B cell (primary cell): ENCODE measurements at regions not wholly inside any gene's neighbourhood (a gene's known extent, or its start where the extent isn't known, plus 50 kb on each side); places are given as distances from the start of the nearest gene placed in this dataset.
"Not testable (repeated sequence)": the region's sequence is repeated elsewhere in the genome, so short reads cannot be mapped to it uniquely, and the experiment has no call there.

ENCODE experiments used
- ATAC-seq: fragments of 200-7000 bp; cut with Tn5 transposase; one replicate; pipeline ENCODE4 v1.10.0; 2021; ENCODE audit warnings: low read depth, mild to moderate bottlenecking, moderate number of reproducible peaks, moderate library complexity
- CTCF ChIA-PET: fragments of 350-600 bp; sonication (Branson Sonifier 250); formaldehyde crosslinking; loops from one replicate; lab custom pipeline; 2021; ENCODE audit warnings: antibody characterized with exemption, inconsistent platforms; lab: Charles Lee
- POLR2A ChIA-PET: fragments of 350-600 bp; sonication (Branson Sonifier 250); formaldehyde crosslinking; loops from one replicate; lab custom pipeline; 2021; ENCODE audit warnings: antibody characterized with exemption; lab: Charles Lee
- DNase-seq: peaks from one replicate; pipeline ENCODE4 v3.0.0; 2013
- H2AFZ ChIP-seq: 2 replicates; pipeline ENCODE4 v1.6.1; 2012; ENCODE audit warnings: mild to moderate bottlenecking, low read depth, low read length; ENCODE audit not compliant: insufficient read depth, poor library complexity, severe bottlenecking
- H3K27ac ChIP-seq, 2 donors: 1 replicate in 1 of 2; 2 replicates in 1 of 2; pipeline ENCODE4 v1.5.1; 2012 to 2013; ENCODE audit warnings: low read length in 2 of 2, mild to moderate bottlenecking in 2 of 2, moderate library complexity in 1 of 2
- H3K27me3 ChIP-seq, 4 experiments: fragments of 200-600 bp in 1 of 4; sonication (generic) in 1 of 4; replicated peaks in 1 of 4; 1 replicate in 2 of 4; 2 replicates in 2 of 4; pipeline versions ENCODE4 v1.6.1 to v1.7.0; 2013 to 2016; ENCODE audit warnings: low read length in 3 of 4, mild to moderate bottlenecking in 2 of 4, mixed read lengths in 1 of 4, moderate library complexity in 1 of 4; ENCODE audit not compliant: insufficient read depth in 4 of 4, control insufficient read depth in 3 of 4; ENCODE audit errors: control extremely low read depth in 1 of 4
- H3K36me3 ChIP-seq, 2 experiments: replicated peaks in 1 of 2; 1 replicate in 1 of 2; 2 replicates in 1 of 2; pipeline versions ENCODE4 v1.6.1 to v1.7.1; 2013; ENCODE audit warnings: low read length in 1 of 2; ENCODE audit not compliant: insufficient read depth in 2 of 2, control insufficient read depth in 1 of 2; ENCODE audit errors: control extremely low read depth in 1 of 2, extremely low read depth in 1 of 2
- H3K4me1 ChIP-seq, 2 donors: fragments of 200-600 bp in 1 of 2; sonication (generic) in 1 of 2; 1 replicate in 1 of 2; 2 replicates in 1 of 2; pipeline versions ENCODE4 v1.5.1 to v1.6.1; 2013 to 2017; ENCODE audit warnings: low read length in 2 of 2; ENCODE audit not compliant: control insufficient read depth in 2 of 2, insufficient read depth in 2 of 2
- H3K4me2 ChIP-seq: replicated peaks from 2 replicates; pipeline ENCODE3; 2012; ENCODE audit warnings: mild to moderate bottlenecking, low read depth, low read length; ENCODE audit not compliant: poor library complexity, severe bottlenecking
- H3K4me3 ChIP-seq, 5 experiments: fragments of 200-600 bp in 1 of 5; sonication (generic) in 1 of 5; 1 replicate in 3 of 5; 2 replicates in 2 of 5; pipeline versions ENCODE4 v1.5.1 to v1.7.0; 2011 to 2016; ENCODE audit warnings: low read length in 4 of 5, mild to moderate bottlenecking in 4 of 5, low read depth in 2 of 5, control low read depth in 1 of 5, moderate library complexity in 1 of 5; ENCODE audit not compliant: insufficient read depth in 1 of 5; ENCODE audit errors: control extremely low read depth in 1 of 5, extremely low read depth in 1 of 5
- H3K79me2 ChIP-seq: fragments of 200-600 bp; sonication (generic); one replicate; pipeline ENCODE4 v1.6.0; 2016; ENCODE audit warnings: low read length; ENCODE audit not compliant: control insufficient read depth, insufficient read depth
- H3K9ac ChIP-seq: fragments of 200-600 bp; sonication (generic); 2 replicates; pipeline ENCODE4 v1.6.1; 2017; ENCODE audit warnings: mild to moderate bottlenecking, low read length, moderate library complexity
- H3K9me3 ChIP-seq, 3 donors: one replicate each; pipeline versions ENCODE4 v1.6.1 to v1.7.1; 2013; ENCODE audit warnings: low read length in 2 of 3; ENCODE audit not compliant: control insufficient read depth in 2 of 3, insufficient read depth in 1 of 3; ENCODE audit errors: control extremely low read depth in 1 of 3
- H4K20me1 ChIP-seq: 2 replicates; pipeline ENCODE4 v1.6.0; 2012; ENCODE audit warnings: mild to moderate bottlenecking, low read length; ENCODE audit not compliant: insufficient read depth, control insufficient read depth, poor library complexity, severe bottlenecking
- H3K27ac Mint-ChIP-seq: one replicate; pipeline ENCODE4 v1.8.0; 2021; ENCODE audit warnings: mixed read lengths
- H3K27me3 Mint-ChIP-seq: one replicate; pipeline ENCODE4 v1.8.0; 2021; ENCODE audit warnings: mixed read lengths
- H3K4me1 Mint-ChIP-seq: one replicate; pipeline ENCODE4 v1.8.0; 2021; ENCODE audit warnings: mixed read lengths
- H3K4me3 Mint-ChIP-seq: one replicate; pipeline ENCODE4 v1.8.0; 2021; ENCODE audit warnings: mixed read lengths
- H3K9me3 Mint-ChIP-seq: one replicate; pipeline ENCODE4 v1.8.0; 2022; ENCODE audit warnings: mixed read lengths; ENCODE audit not compliant: insufficient read depth
- EZH2 ChIP-seq: IDR thresholded peaks from 2 replicates; pipeline ENCODE4 v1.6.1; 2012; ENCODE audit warnings: borderline replicate concordance, low read depth, mild to moderate bottlenecking, moderate library complexity, low read length; ENCODE audit not compliant: insufficient read depth, poor library complexity, severe bottlenecking
- WGBS: methylation state at CpG from one replicate; pipeline ENCODE4 v1.1.5; 2013; ENCODE audit warnings: missing lambda C conversion rate; ENCODE audit not compliant: insufficient coverage; 5-methylcytosine and 5-hydroxymethylcytosine counted together
- intact Hi-C: fragments of 100-400 bp; cut with micrococcal nuclease; formaldehyde crosslinking; loops from one replicate; pipeline ENCODE4 v1.10.0; 2022
- TF ChIP-seq, protein P1 (sequence below): fragments of 200-600 bp; IDR thresholded peaks from one replicate; pipeline ENCODE4 v1.8.0; 2022; ENCODE audit warnings: antibody characterized with exemption, mild to moderate bottlenecking

DNA sequence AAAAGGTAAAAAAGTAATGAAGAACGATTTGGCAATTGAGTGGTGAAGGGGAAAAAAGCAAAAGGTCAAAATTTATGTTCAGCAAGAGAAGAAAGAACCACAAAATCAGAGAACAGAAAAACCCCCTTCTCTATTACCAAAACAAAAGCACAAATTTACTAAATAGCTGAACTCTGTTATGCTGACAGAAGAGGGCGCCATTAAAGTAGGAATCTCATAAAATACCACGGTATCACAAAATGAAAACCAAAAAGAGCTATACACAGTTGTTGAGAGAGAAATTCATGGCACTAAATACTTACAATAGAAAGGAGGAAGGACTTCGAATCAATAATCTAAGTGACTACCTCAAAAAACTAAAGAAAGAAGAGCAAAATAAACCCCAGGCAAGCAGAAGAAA is 69.6 kb upstream of the CXorf66 start:
- ATAC-seq: no peak
- H4K20me1 ChIP-seq: no peaks in the 10 kb centered on the region
- no peak overlapping the region for H2AFZ ChIP-seq
- Mint-ChIP-seq H3K4me1 (no peaks in the 10 kb centered on the region), H3K27ac (no peak overlapping the region), H3K27me3 (no peaks in the 10 kb centered on the region), H3K4me3 (no peak overlapping the region), H3K9me3 (peaks cover 2% of the 10 kb centered on the region)
- DNase-seq: no peak
- no peaks in the 10 kb centered on the region for H3K79me2 ChIP-seq
- H3K4me1 ChIP-seq: no peaks in the 10 kb centered on the region
- H3K36me3 ChIP-seq: no peaks in the 10 kb centered on the region
- POLR2A ChIA-PET: no interaction called here
- TF ChIP-seq EZH2: no peak
- TF ChIP-seq, protein P1, sequence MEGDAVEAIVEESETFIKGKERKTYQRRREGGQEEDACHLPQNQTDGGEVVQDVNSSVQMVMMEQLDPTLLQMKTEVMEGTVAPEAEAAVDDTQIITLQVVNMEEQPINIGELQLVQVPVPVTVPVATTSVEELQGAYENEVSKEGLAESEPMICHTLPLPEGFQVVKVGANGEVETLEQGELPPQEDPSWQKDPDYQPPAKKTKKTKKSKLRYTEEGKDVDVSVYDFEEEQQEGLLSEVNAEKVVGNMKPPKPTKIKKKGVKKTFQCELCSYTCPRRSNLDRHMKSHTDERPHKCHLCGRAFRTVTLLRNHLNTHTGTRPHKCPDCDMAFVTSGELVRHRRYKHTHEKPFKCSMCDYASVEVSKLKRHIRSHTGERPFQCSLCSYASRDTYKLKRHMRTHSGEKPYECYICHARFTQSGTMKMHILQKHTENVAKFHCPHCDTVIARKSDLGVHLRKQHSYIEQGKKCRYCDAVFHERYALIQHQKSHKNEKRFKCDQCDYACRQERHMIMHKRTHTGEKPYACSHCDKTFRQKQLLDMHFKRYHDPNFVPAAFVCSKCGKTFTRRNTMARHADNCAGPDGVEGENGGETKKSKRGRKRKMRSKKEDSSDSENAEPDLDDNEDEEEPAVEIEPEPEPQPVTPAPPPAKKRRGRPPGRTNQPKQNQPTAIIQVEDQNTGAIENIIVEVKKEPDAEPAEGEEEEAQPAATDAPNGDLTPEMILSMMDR: no peak
- whole genome bisulfite sequencing: no CpG with 5 or more reads among the region's 4 CpGs
- CTCF ChIA-PET: no interaction called here
- no peaks in the 10 kb centered on the region for H3K27me3 ChIP-seq
- H3K4me3 ChIP-seq: no peak overlapping the region
- H3K9ac ChIP-seq: no peak overlapping the region
- H3K27ac ChIP-seq: no peak overlapping the region
- H3K4me2 ChIP-seq: no peak overlapping the region
- peaks cover 0 to 6% (median 0%) of the 10 kb centered on the region in 3 donors for H3K9me3 ChIP-seq
- intact Hi-C loops: no loop called here

DNA sequence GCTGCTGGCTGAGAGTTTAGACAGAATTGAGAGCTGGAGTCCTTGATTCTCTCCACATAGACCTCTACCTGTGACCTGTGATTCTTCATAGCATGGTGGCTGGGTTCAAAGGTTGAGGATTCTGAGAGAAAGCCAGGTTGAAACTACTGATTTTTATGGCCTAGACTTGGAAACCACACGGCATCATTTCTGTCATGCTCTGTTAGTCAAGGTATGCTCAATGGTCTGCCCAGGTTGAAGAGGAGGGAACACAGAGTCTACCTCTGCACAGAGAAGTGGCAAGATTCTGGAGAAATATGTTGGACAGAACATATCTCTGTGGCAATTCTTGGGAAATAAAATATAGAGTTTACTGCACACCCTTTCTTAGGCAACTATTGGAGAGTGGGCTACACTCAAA is 57.2 kb upstream of the CXorf66 start:
- ATAC-seq (no peak), DNase-seq (no peak)
- H3K27me3 Mint-ChIP-seq: no peaks in the 10 kb centered on the region
- POLR2A ChIA-PET: no interaction called here
- no peaks in the 10 kb centered on the region for H3K9me3 Mint-ChIP-seq
- no peaks in the 10 kb centered on the region for H3K9me3 ChIP-seq
- no peaks in the 10 kb centered on the region for H3K4me1 Mint-ChIP-seq
- no peak overlapping the region for H3K9ac ChIP-seq
- H3K36me3 ChIP-seq: no peaks in the 10 kb centered on the region
- no peak overlapping the region for H3K27ac ChIP-seq
- H4K20me1 ChIP-seq: no peaks in the 10 kb centered on the region
- H3K27me3 ChIP-seq: no peaks in the 10 kb centered on the region
- H2AFZ ChIP-seq: no peak overlapping the region
- no peaks in the 10 kb centered on the region for H3K79me2 ChIP-seq
- TF ChIP-seq, protein P1: no peak
- TF ChIP-seq EZH2: no peak
- H3K4me3 ChIP-seq: no peak overlapping the region
- no peak overlapping the region for H3K4me2 ChIP-seq
- intact Hi-C loops: no loop called here
- H3K27ac Mint-ChIP-seq: no peak overlapping the region
- 100% methylated on average over 1 of the region's 1 CpG for WGBS
- H3K4me1 ChIP-seq: no peaks in the 10 kb centered on the region
- H3K4me3 Mint-ChIP-seq: no peak overlapping the region
- CTCF ChIA-PET: no interaction called here

DNA sequence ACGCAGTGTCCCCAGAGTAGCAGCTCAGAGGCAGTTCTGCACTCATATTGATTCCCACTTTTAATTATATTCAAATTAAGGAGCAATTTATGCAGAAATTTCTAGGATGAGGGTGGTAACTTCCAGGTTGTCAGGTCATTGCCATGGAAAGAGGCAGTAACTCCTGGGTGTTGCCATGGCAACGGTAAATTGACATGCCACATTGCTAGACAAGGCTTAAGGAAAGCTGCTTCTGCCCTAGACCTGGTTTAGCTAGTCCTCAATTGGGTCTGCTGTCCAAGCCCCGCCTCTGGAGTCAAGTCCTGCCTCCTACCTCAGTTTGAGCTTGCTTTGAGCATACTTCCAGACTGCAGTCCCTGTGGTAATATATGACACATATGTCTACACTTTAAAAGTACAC is 53.8 kb upstream of the CXorf66 start:
- H3K4me3 ChIP-seq: not testable (repeated sequence)

More for the DNA sequence above, 53.8 kb upstream of the CXorf66 start:
- H3K4me1 ChIP-seq, CTCF ChIA-PET, DNase-seq, H3K4me1 Mint-ChIP-seq, H3K27ac ChIP-seq, H3K9ac ChIP-seq, H3K9me3 Mint-ChIP-seq, H2AFZ ChIP-seq, H3K27ac Mint-ChIP-seq, H3K27me3 Mint-ChIP-seq, H3K79me2 ChIP-seq, H3K9me3 ChIP-seq, H3K36me3 ChIP-seq, H3K4me2 ChIP-seq, ATAC-seq, POLR2A ChIA-PET, H3K4me3 Mint-ChIP-seq, H3K27me3 ChIP-seq, intact Hi-C loops, H4K20me1 ChIP-seq: not testable (repeated sequence)
- WGBS: no CpG with 5 or more reads among the region's 3 CpGs
